Neural cell (in vitro differentiated cells): ENCODE measurements at regions not wholly inside any gene's neighbourhood (a gene's known extent, or its start where the extent isn't known, plus 50 kb on each side); places are given as distances from the start of the nearest gene placed in this dataset.

ENCODE experiments used
- H2AFZ ChIP-seq: fragments of 200-600, 300-800 bp; sonication (generic), shearing (Covaris generic); 2 replicates; pipeline ENCODE4 v1.6.0; 2014; ENCODE audit warnings: low read depth, mild to moderate bottlenecking, antibody characterized with exemption, low read length, moderate library complexity
- H3F3A ChIP-seq: fragments of 200-600 bp; shearing (Covaris generic); 2 replicates; pipeline ENCODE4 v1.6.1; 2016; ENCODE audit warnings: mild to moderate bottlenecking, moderate library complexity, mixed read lengths, antibody characterized with exemption, low read length; ENCODE audit not compliant: insufficient read depth, poor library complexity, severe bottlenecking
- H3K27ac ChIP-seq: fragments of 200-600, 300-800 bp; sonication (generic), shearing (Covaris generic); 2 replicates; pipeline ENCODE4 v1.5.1; 2014; ENCODE audit warnings: mild to moderate bottlenecking, low read length, moderate library complexity
- H3K27me3 ChIP-seq: fragments of 300-800, 200-600 bp; sonication (generic), shearing (Covaris generic); 2 replicates; pipeline ENCODE4 v1.6.0; 2014; ENCODE audit warnings: mild to moderate bottlenecking, low read depth, low read length, moderate library complexity; ENCODE audit not compliant: insufficient read depth
- H3K36me3 ChIP-seq: fragments of 300-800, 200-600 bp; sonication (generic), shearing (Covaris generic); 2 replicates; pipeline ENCODE4 v1.5.1; 2014; ENCODE audit warnings: mild to moderate bottlenecking, antibody characterized with exemption, low read length, moderate library complexity; ENCODE audit not compliant: insufficient read depth
- H3K4me2 ChIP-seq: fragments of 300-800, 200-600 bp; sonication (generic), shearing (Covaris generic); 2 replicates; pipeline ENCODE4 v1.6.0; 2014; ENCODE audit warnings: mild to moderate bottlenecking, low read length
- H3K4me3 ChIP-seq: fragments of 300-800, 200-600 bp; sonication (generic), shearing (Covaris generic); 2 replicates; pipeline ENCODE4 v1.5.1; 2014; ENCODE audit warnings: mild to moderate bottlenecking, low read length, moderate library complexity
- H3K79me2 ChIP-seq: fragments of 200-600 bp; shearing (Covaris generic); replicated peaks from 2 replicates; pipeline ENCODE4 v1.6.0; 2014; ENCODE audit warnings: mild to moderate bottlenecking, low read length, moderate library complexity; ENCODE audit not compliant: insufficient read depth
- H3K9ac ChIP-seq: fragments of 300-800, 200-600 bp; sonication (generic), shearing (Covaris generic); 2 replicates; pipeline ENCODE4 v1.6.1; 2016; ENCODE audit warnings: mild to moderate bottlenecking, low read length, mixed read lengths
- H3K9me2 ChIP-seq: fragments of 200-600 bp; shearing (Covaris generic); 2 replicates; pipeline ENCODE4 v1.6.1; 2016; ENCODE audit warnings: mild to moderate bottlenecking, low read length, mixed read lengths; ENCODE audit not compliant: insufficient read depth
- H3K9me3 ChIP-seq: fragments of 200-600, 300-800 bp; sonication (generic), shearing (Covaris generic); 2 replicates; pipeline ENCODE4 v1.6.1; 2016; ENCODE audit warnings: mild to moderate bottlenecking, mixed run types, low read length, moderate library complexity, mixed read lengths
- H4K20me1 ChIP-seq: fragments of 200-600 bp; shearing (Covaris generic); 2 replicates; pipeline ENCODE4 v1.6.1; 2016; ENCODE audit warnings: mild to moderate bottlenecking, mixed run types; ENCODE audit not compliant: insufficient read depth
- CTCF ChIP-seq: fragments of 450-650 bp; IDR thresholded peaks from 2 replicates; pipeline ENCODE4 v1.5.1; 2014; ENCODE audit warnings: antibody characterized with exemption, mild to moderate bottlenecking, moderate library complexity; ENCODE audit not compliant: poor library complexity, severe bottlenecking
- EP300 ChIP-seq: fragments of 450-650 bp; conservative IDR thresholded peaks from 2 replicates; pipeline ENCODE4 v1.6.1; 2014; ENCODE audit warnings: antibody characterized with exemption, mild to moderate bottlenecking, moderate library complexity; ENCODE audit not compliant: poor library complexity, severe bottlenecking
- EZH2 ChIP-seq: fragments of 200-600, 300-800 bp; shearing (Covaris generic), sonication (generic); IDR thresholded peaks from 2 replicates; pipeline ENCODE4 v1.6.1; 2014; ENCODE audit warnings: antibody characterized with exemption, low read length, borderline replicate concordance, mild to moderate bottlenecking; ENCODE audit not compliant: insufficient read depth, poor library complexity, severe bottlenecking
- MXI1 ChIP-seq: fragments of 450-650 bp; conservative IDR thresholded peaks from 2 replicates; pipeline ENCODE4 v1.6.1; 2014; ENCODE audit warnings: antibody characterized with exemption, mild to moderate bottlenecking; ENCODE audit not compliant: poor library complexity, severe bottlenecking
- POLR2AphosphoS5 ChIP-seq: IDR thresholded peaks from 2 replicates; pipeline ENCODE4 v1.6.1; 2012
- RAD21 ChIP-seq: fragments of 450-650 bp; conservative IDR thresholded peaks from 2 replicates; pipeline ENCODE4 v1.6.1; 2014; ENCODE audit warnings: antibody characterized with exemption, mild to moderate bottlenecking, moderate library complexity
- REST ChIP-seq: IDR thresholded peaks from 2 replicates; pipeline ENCODE4 v1.6.1; 2012; ENCODE audit warnings: borderline replicate concordance
- SMC3 ChIP-seq: fragments of 450-650 bp; conservative IDR thresholded peaks from 2 replicates; pipeline ENCODE4 v1.6.1; 2014; ENCODE audit warnings: antibody characterized with exemption, mild to moderate bottlenecking, moderate library complexity; ENCODE audit not compliant: poor library complexity
- TAF1 ChIP-seq: IDR thresholded peaks from 2 replicates; pipeline ENCODE4 v1.6.1; 2012; ENCODE audit warnings: low read depth

DNA sequence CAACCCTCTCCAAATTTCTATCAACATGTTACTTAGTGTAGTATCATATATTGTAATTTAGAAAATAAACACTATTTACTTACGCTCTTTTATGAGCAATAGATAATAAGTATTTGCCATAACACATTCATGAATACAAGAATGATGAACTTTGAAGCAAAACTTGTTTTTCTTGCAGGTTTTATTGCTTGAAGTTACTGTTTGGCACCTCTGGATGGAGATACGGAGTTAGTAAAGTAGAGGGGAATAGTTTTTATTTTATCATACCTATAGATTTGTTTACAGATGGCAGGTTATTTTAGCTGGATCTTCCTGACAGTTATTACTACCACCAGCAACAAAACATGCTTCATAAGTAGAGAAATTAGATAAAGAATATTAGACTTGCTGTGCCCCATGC lies 274.2 kb upstream of the LRRTM4 start:
- H4K20me1 ChIP-seq = no peaks in the 10 kb centered on the region
- no peak overlapping the region for H3K4me3 ChIP-seq
- H3K27ac ChIP-seq = no peak overlapping the region
- no peak overlapping the region for H2AFZ ChIP-seq
- no peaks in the 10 kb centered on the region for H3K27me3 ChIP-seq
- H3K79me2 ChIP-seq = no peaks in the 10 kb centered on the region
- no peaks in the 10 kb centered on the region for H3K9me2 ChIP-seq
- TF ChIP-seq MXI1 = no peak
- TF ChIP-seq RAD21 = no peak
- TF ChIP-seq EP300 = no peak
- TF ChIP-seq SMC3 = no peak
- no peaks in the 10 kb centered on the region for H3K9me3 ChIP-seq
- no peak overlapping the region for H3K9ac ChIP-seq
- H3K36me3 ChIP-seq = no peaks in the 10 kb centered on the region
- no peaks in the 10 kb centered on the region for H3F3A ChIP-seq
- no peak overlapping the region for H3K4me2 ChIP-seq

DNA sequence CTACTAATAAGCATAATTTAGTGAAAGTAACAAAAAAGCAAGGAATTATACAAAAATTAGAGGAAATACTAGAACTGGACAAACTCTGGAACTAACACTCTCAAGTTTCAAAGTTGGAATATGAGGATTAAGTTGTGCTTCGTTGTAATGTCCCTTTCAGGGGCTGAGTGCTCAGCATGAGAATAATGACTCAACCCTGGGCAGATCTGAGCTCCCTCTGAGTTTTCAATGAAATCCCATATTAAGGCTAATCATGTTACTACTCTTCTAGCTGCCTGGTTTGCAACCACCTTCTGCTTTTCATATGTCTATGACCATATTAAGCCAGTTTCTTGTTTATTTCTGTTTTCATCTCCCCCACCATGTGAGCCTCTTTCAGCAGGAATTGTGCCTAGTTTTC lies 274.9 kb upstream of the LRRTM4 start:
- TF ChIP-seq POLR2AphosphoS5 (no peak), RAD21 (no peak), CTCF (no peak), EZH2 (no peak), MXI1 (no peak), TAF1 (no peak), REST (no peak), SMC3 (no peak), EP300 (no peak)
- H3K79me2 ChIP-seq = no peaks in the 10 kb centered on the region
- H2AFZ ChIP-seq = no peak overlapping the region
- H3K4me3 ChIP-seq = no peak overlapping the region
- no peaks in the 10 kb centered on the region for H3K36me3 ChIP-seq
- no peaks in the 10 kb centered on the region for H3K9me2 ChIP-seq
- no peak overlapping the region for H3K4me2 ChIP-seq
- no peaks in the 10 kb centered on the region for H3F3A ChIP-seq
- no peak overlapping the region for H3K27ac ChIP-seq
- no peaks in the 10 kb centered on the region for H3K27me3 ChIP-seq
- no peaks in the 10 kb centered on the region for H4K20me1 ChIP-seq
- H3K9me3 ChIP-seq = no peaks in the 10 kb centered on the region
- H3K9ac ChIP-seq = no peak overlapping the region

- Histone ChIP-seq H3F3A (no peaks in the 10 kb centered on the region), H3K9me3 (no peaks in the 10 kb centered on the region), H3K4me3 (no peak overlapping the region), H3K27ac (no peak overlapping the region), H3K9ac (no peak overlapping the region), H4K20me1 (no peaks in the 10 kb centered on the region), H2AFZ (no peak overlapping the region), H3K9me2 (no peaks in the 10 kb centered on the region), H3K4me2 (no peak overlapping the region), H3K27me3 (no peaks in the 10 kb centered on the region), H3K36me3 (no peaks in the 10 kb centered on the region), H3K79me2 (no peaks in the 10 kb centered on the region)
- TF ChIP-seq RAD21 (no peak), CTCF (no peak), EP300 (no peak), MXI1 (no peak), TAF1 (no peak), EZH2 (no peak), POLR2AphosphoS5 (no peak), SMC3 (no peak), REST (no peak)
Observed at GRCh38 chr2:77800410-77800809, 278.2 kb upstream of the LRRTM4 start.
